GM12873 (cell line): ENCODE measurements at regions not wholly inside any gene's neighbourhood (a gene's known extent, or its start where the extent isn't known, plus 50 kb on each side); places are given as distances from the start of the nearest gene placed in this dataset.

Experiments used
- TF ChIP-seq, protein P1 (sequence below): IDR thresholded peaks from 2 replicates; pipeline ENCODE4 v1.5.1; 2012; ENCODE audit warnings: low read depth, mild to moderate bottlenecking, moderate library complexity, low read length, control low read depth; ENCODE audit not compliant: insufficient read depth; ENCODE audit errors: missing control alignments

DNA sequence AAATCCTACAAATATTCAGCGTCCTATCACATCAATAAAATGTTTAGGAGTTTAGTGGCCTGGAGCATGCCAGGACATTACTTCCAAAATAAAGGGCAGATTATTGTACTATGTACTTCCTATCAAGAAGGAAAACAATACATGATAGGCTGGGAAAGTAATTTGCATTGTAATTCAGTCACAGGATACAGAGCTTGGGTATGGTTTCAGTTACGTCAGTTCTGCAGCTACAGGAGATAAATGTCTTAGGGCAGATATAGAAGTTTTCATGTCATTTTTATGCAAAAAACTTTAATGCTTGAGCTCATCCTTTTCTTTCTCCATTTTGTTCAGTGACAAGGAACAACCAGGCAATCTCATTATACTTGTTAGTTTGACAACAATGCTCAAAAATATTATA, 155.2 kb downstream of the NFKBIZ start:
- TF ChIP-seq, protein P1, sequence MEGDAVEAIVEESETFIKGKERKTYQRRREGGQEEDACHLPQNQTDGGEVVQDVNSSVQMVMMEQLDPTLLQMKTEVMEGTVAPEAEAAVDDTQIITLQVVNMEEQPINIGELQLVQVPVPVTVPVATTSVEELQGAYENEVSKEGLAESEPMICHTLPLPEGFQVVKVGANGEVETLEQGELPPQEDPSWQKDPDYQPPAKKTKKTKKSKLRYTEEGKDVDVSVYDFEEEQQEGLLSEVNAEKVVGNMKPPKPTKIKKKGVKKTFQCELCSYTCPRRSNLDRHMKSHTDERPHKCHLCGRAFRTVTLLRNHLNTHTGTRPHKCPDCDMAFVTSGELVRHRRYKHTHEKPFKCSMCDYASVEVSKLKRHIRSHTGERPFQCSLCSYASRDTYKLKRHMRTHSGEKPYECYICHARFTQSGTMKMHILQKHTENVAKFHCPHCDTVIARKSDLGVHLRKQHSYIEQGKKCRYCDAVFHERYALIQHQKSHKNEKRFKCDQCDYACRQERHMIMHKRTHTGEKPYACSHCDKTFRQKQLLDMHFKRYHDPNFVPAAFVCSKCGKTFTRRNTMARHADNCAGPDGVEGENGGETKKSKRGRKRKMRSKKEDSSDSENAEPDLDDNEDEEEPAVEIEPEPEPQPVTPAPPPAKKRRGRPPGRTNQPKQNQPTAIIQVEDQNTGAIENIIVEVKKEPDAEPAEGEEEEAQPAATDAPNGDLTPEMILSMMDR = no peak

DNA sequence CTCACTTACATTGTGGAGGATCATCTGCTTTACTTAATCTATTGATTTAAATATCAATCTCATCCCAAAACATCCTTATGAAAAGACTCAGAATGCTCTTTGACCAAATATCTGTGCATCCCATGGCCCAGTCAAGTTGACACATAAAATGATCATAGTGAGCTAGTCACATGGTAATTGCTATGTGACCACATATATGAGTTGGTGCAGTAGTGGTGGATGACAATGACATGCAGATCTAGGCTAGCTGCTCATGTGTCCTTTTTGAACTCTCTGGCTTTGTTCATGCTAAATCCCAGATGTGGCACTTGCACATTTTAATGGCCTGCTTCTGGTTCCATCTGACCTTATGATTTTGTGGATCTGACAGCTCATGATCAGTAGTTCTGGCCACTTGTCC, 156.2 kb downstream of the NFKBIZ start:
- TF ChIP-seq, protein P1 = no peak

DNA sequence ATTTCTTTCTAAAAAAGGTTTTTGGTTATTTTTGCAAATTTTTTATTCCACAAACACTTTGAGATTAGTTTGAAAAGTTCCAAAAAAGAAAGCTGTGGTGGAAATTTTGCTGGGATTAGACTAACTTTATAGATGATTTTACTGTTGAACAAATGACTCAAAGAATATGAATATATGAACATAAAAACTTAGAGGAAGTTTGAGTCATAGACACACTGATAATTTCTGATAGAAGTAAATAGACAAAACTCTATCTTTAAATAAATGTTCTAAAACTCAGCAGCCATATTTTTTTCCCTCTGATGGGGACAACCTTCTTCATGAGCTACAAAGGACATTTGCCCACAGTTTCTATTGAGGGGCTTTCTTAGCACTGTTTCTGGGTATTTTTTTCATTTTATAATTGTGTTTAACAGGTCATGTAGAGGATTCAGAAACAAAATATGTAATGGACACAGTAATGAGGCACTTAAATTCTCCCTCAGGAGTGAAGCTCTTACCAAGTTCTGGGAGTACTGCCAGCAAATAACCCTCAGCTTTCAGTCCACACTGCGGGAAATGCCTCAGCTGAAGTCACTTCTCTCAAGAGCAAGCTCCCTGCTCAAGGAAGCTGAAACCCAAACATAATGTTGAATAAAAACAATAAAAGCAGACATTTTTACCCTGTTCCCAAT, 157.6 kb downstream of the NFKBIZ start:
- TF ChIP-seq, protein P1 = no peak

DNA sequence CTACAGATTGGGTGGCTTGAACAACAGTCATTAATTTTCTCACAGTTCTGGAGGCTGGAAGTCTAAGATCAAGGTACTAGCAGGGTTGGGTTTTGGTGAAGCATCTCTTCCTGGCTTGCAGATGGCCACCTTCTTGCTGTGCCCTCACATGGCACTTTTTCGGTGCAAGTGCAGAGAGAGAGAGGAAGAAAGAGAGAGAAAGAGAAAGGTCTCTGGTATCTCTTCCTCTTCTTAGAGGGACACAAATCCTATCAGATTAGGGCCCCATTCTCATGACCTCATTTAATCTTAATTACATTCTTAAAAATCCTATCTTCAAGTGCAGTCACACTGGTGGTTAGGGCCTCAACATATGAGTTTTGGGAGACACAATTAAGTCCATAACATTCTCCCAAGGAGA, 167.1 kb downstream of the NFKBIZ start:
- TF ChIP-seq, protein P1 = no peak

- TF ChIP-seq, protein P1 = no peak
Observed at GRCh38 chr3:102017784-102018183, 168.5 kb downstream of the NFKBIZ start.

GRCh38 chr3:102018551-102018950, 169.2 kb downstream of the NFKBIZ start:
- TF ChIP-seq, protein P1 = no peak

- TF ChIP-seq, protein P1 = no peak
Observed at GRCh38 chr3:102020735-102021134, 171.4 kb downstream of the NFKBIZ start.
